ENCODE measurements at regions not wholly inside any gene's neighbourhood (a gene's known extent, or its start where the extent isn't known, plus 50 kb on each side); places are given as distances from the start of the nearest gene placed in this dataset.
"Not testable (repeated sequence)": the region's sequence is repeated elsewhere in the genome, so short reads cannot be mapped to it uniquely, and the experiment has no call there.

DNA sequence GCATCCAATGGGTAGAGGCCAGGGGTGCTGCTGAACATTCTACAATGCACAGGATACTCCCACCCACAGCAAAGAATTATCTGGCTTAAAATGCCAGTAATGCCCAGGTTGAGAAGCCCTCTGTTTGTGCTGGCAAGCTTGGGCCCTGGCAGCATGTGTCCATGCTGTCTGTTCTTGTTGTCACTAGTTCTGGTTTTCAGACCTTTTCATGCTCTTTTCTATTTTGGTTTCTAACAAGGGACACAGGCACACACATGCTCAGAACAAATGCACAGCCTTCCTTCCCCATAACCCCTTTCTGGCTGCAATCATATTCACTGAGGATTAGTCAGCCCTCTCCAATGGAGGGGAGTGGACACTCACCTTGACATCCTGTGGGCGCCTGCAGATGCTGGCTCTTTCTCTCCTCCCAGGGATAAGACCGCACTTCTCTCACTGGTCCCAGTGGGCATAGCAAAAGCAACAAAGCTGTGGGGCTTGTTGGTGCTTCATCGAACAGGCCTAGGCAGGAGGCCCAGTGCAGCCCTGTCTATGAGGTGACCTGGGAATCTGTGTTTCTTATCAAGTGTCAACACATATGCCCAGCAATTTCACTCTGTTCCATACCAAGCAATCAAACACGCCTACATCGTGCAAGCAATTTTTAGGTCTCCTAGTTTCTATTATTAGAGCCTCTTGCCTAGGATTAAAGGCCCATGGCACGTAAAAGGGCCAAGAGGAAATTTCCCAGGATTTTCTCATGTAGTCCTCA is 271.1 kb upstream of the CCL2 start:
- DNase-seq: no peak

DNA sequence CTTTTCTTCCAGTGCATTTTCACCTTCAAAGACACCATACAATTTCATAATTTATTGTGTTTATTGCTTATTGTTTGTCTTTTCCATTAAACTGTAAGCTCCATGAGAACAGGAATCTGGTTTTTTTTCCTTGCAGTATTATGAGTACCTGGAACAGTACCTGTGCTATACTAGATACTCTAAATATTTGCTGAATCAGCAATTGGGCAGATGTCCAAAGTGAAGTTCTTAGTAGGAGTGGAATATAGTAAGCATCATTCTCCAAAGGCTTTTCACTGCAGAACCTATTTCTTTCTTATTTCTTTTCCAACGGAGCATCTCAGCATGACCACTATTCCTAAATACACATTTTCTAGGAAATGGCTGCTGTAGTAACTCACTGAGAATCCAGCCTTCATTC is 269.0 kb upstream of the CCL2 start:
- DNase-seq: no peak

DNA sequence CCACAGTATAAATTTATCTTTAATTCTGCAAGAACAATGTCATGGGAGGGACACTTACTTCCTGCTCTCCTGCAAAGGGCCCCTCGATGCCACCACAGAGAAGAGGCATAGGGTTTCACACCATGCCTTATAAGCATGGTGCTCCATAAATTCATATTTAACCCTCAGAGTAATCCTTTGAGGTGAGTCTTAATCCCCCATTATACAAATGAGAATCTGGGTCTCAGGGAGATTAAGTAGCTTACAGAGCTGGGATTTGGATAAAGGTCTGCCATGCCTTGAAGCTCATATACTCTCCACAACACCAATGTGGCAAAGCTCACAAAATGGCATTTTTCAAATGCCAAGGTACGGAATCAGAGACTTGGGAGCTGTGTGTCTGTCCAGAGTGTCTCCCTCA is 268.5 kb upstream of the CCL2 start:
- DNase-seq: no peak

DNA sequence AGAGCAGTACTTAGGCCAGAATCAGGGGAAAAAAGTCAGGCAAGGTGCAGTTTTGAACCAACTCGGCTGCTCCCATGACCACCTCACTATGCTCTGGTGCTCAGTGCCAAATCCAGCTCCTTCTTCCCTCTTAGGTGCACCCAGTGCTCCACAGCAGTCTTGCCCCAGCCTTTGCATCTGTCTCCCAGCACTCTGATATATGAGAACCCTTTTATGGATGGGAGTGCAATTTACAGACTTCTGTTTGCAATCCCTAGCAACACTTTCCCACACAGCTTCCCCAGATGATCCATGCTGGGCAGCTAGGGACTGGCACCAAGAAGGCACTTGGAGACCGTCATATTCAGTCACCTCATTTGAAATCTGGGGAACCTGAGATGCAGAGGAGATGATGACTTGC is 267.9 kb upstream of the CCL2 start:
- no peak for DNase-seq

DNA sequence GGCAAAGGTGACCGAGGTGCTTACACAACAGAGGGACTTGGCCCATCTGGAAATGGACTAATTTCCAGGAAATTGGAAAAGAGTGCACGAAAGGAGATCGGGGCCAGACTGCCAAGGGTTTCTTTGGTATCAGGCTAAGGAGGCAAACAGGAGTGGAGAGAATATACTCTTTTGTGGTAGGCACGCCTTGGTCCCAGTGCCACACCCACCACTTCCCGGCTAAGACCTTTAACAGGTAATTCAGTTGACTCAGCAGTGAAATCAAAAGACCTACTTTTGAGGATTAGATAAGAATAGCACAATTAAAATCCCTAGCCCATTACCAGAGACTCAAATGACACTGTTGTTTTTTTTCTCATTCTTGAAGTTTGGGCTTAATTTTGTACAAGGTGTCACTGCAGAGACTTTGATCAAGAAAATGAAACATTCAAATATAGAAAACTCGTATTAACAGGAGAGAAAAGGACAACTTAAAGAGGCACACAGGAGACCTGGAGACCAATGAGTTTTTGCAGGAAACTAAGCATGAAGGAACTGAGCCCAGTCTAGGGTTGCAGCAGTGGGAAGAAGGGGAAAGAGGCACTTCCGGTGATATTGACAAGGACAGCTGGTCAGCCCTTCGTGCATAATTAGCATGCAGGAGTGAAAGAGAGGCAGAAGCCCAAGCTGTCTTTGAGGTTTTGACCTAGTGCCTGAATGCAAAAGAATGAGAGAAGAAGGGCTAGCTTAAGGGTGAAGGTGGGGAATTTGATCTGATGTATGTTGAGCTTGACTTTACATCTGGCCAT is 265.5 kb upstream of the CCL2 start:
- DNase-seq: no peak

DNA sequence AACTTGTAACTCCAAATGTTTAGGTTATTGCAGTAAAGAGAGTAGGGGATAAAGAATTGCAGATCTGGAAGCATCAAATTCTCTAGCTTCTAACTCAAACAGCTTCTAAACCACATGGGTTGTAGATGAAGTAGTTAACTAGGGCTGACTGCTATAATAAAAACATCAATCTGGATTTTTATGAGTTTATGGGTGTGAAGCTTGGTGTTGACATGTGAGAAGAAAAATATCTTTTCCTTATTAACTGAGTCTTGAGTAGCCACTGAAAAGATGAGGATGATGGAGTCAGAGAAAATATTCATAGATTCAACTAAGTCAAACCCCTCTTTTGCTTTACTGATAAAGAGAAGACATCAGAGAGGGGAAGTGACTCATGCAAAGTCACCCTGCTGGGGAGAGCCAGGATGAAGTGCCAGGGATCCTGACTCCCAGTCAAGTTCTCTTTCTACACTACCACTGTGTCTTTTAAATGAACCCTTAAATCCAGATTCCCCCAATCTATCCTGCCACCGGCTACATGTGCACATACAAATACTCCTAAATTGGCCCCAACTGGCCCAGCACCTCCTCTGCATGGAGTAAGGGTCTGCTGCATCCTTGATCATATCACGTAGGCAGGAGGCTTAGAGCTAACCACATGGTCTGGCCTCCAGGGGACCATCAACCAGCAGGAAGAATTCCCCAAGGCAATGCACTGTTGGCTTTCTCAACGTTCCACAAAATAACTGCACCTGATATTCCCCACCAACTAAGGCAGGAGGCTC is 264.0 kb upstream of the CCL2 start:
- no peak for DNase-seq

DNA sequence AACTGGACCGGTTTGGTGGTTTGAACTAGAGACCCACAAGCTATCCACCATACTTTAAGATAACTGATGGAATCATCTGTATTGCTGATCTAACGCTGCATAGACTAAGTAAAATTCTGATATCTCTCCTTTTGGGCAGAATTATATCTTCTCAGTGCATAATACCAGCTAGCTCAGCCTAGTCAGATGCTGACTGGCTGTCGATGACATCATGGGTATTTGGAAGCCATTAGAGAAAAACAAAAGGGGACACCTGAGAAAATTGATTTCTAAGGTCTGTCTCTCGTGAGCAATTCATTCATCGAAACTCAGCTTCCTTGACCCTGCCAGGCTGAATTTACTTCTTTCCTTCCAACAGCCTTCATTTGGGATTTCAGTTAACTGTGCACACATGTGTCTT is 263.0 kb upstream of the CCL2 start:
- DNase-seq: no peak

DNA sequence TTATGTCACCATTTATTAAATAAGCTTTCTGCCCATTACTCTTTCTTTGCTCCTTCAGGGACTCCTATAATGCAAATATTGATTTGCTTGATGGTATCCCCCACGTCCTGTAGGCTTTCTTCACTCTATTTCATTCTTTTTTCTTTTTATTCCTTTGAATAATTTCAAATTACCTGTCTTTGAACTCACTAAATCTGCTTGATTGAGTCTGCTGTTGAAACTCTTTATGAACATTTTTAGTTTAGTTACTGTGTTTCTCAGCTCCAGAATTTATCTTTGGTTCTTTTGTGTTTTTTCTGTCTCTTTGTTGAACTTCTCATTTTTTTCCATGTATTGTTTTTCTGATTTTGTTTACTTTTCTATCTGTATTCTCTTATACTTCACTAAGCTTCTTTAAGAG is 254.4 kb upstream of the CCL2 start:
- no peak for DNase-seq

DNA sequence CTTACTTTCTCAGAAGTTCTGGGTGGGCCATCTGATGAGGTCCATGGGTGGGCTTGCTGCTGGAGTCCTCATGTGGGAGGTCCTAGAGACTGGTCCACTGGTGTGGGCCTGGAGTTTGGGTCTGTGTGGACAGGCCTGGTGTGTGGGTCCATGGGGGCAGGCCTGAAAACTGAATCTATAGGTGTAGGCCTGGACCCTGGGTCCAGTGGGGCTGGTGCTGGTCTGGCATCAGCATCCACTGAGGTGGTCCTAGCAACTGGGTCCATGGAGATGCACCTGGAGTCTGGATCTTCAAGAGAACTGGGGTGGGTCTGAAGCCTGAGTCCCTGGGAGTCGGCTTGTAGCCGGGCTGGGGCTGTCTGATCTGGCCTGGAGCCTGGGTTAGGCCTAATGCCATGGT is 253.8 kb upstream of the CCL2 start:
- DNase-seq: no peak

DNA sequence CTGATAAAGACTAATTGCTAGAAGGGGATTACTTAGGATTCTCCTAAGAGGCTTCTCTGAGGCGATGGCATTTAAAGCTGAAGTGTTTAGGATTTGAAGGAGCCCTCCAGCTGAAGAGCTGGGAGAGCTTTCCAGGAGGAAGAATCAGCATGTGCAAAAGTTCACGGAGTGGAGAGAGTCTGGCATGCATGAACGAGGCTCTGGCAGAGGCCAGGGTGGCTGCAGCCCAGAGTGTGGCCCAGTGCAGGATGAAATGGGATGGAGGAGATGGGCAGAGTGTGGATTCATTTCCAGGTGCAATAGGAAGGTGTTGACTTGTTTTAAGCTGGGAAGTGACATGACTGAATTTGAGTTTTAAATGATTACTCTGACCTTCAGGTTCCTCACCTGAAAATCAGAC is 249.0 kb upstream of the CCL2 start:
- no peak for DNase-seq

DNA sequence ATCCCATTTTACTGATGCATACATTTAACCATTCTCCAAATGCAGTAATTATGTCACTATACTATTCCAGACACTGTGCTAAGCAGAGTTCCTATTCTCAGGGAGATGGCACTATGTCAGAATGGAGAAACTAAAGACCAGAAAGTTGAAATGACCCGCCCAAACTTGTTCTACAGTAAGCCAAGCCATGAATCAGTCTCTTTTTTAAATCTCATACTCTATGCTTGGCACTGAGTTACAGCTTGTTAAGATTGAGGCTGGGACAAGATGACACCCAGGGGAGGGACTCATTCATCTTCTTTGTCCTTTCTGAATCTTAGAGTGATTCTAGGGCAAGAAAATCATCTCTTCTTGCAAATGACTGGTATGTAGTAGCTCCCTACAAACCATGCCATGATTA is 247.0 kb upstream of the CCL2 start:
- no peak for DNase-seq

DNA sequence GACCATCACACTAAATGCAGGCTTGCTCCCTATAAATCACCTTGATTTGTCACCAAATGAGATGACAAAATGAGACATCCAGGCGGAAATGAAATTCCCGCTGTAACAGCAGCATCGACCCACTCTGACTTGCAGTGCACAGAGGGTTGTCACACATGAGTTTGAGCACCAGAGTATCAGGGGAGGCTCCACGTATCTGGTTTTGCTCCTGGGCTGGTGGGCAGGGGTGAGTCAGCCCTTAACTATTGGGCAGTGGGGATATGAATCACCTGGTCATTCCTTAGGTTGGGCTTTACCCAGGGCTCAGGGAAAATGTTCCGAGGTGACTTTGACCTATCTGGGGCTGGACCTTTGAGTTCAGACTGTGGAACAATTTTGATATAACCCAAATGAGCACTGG is 245.2 kb upstream of the CCL2 start:
- DNase-seq: no peak

DNA sequence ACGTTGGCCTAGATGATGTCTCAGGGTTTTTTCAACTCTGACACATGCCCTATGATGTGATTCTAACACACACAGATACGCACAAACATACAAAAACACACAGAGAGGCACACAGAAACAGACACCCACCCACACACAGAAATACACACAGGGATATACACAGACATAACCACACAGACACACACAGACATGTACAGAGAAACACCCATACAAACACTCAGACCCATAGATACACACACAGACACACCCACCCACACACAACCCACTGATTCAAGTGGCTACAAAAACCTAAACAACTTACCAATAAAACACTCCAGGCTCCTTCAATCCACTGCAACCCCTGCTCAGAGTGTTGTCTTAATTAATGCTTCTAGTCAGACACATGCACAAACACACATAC is 244.6 kb upstream of the CCL2 start:
- no peak for DNase-seq

DNA sequence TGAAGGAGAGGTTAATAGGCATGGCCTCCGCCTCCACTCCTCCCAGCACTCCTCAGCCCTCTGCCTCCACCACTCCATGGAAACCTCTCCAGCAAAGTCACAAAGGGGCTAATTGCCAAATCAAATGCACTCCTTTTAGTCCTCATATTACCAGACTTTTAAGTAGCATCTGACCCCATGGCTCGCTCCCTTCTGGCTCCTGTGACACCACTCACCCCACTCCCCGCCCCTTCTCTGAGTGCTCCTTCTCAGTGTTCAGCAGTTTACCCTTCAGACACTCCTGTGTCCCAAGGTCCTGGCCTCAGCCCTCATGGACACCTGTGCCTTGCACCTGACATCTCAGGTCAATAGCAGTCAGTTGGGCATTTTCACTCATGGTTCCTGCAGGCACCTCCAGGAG is 243.5 kb upstream of the CCL2 start:
- DNase-seq: no peak

DNA sequence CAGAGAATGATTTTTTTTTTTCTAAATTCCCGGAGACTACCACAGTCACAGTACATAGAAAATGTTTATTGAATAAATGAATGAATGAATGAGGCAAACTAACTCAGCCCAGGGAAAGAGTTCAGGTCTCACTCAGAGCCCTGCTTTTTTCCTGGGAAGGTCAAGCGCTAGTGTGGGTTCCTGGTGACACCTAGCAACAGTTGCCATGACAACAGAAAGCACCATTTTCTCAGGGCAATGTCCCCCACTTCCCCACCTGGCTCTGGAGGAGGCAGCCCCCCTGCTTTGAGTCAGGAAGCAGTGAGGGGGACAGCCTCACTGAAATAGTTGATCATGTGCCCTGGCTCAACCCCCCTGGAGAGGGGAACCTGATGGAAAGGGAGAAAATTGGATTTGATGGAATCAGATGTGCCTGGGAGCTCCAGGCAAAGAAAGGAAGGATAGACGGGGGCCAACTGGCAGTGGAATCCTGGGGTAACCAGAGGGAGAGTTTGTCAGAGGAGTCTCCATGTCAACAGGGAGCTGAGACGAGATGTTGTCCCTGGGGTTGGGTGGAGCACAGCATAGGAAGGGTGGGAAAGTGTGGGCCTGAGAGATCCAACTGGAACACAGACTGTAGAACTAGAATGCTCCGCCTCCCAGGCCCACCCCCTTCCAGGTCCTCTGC is 242.2 kb upstream of the CCL2 start:
- DNase-seq: no peak

DNA sequence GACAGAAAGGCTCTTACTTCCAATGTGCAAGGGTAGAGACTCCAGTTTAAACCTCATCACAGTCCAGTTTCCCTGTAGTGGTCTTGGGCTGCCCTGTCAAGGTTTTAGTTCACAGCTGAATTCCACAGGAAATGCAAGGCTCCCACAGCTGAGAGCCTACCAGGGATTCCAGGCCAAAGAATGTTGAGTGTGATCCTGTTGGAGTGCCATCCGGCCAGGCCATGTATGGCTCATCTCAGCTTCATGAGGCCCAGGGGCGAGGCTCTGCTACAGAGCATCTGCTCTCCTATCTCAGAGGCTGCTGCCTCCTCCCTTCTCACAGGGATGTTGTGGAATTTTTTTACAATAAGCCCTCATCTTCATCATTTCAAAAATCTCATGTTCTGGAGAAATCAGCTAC is 239.8 kb upstream of the CCL2 start:
- DNase-seq: no peak

DNA sequence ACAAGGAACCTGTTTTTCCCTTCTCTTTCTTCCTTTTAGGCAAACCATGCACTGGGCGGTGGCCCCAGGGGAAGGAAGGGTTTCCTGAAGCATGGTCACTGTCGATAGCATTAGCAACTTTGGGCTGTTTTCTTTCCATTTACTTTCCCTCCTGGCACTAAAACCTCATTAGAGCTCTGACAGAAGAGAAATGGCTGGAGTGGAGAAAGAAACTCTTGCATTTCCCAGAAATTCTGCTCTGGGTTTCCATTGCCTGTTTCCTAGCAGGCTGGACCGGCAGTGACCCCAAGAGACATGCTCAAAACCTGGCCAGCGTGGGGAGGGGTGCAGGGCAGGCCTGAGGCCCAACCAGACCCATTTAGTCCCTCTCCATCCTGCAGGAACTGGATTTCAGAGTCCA is 230.7 kb upstream of the CCL2 start:
- DNase-seq: no peak

DNA sequence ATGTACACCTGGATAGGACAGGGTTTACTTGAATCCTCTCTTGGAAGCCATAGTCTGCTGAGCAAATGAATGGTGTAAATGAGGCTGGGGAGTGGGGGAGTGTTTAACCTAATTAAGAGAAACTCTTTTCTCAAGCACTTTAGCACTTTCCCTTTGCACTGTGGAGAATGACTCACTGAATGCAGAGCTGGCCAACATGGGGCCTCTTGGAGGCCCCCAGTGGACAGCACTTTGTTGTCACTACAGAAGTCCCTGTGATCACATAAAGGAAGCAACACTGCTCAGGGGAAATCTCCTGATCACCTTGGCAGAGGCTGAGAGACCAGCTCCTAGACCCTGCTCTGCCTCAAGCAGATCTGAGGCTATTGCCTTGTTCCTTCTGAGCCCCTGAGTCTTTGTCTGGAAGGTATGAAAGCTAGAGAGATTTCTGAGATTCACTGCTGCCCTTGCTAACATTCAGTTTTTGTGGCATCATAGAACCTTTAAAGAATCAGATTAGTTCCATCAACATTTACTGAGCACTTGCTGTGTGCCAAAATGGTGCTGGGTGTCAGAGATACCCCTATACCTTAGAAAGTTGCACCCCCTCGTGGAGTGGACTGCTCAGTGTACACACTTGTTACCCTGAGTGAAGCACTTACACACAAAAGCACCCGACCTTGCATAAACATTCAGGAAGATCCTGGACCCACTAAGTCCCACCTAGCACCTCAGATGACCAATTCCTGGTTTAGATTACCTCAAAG is 230.1 kb upstream of the CCL2 start:
- DNase-seq: no peak

DNA sequence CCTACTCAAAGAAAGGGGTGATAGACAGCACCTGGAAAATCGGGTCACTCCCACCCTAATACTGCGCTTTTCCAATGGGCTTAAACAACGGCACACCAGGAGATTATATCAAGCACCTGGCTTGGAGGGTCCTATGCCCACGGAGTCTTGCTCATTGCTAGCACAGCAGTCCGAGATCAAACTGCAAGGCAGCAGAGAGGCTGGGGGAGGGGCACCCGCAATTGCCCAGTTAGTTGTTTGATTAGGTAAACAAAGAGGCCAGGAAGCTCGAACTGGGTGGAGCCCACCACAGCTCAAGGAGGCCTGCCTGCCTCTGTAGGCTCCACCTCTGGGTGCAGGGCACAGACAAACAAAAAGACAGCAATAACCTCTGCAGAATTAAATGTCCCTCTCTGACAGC is 224.5 kb upstream of the CCL2 start:
- DNase-seq: not testable (repeated sequence)

DNA sequence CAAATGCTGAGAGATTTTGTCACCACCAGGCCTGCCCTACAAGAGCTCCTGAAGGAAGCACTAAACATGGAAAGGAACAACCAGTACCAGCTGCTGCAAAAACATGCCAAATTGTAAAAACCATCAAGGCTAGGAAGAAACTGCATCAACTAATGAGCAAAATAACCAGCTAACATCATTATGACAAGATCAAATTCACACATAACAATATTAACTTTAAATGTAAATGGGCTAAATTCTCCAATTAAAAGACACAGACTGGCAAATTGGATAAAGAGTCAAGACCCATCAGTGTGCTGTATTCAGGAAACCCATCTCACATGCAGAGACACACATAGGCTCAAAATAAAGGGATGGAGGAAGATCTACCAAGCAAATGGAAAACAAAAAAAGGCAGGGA is 222.8 kb upstream of the CCL2 start:
- DNase-seq: not testable (repeated sequence)

DNA sequence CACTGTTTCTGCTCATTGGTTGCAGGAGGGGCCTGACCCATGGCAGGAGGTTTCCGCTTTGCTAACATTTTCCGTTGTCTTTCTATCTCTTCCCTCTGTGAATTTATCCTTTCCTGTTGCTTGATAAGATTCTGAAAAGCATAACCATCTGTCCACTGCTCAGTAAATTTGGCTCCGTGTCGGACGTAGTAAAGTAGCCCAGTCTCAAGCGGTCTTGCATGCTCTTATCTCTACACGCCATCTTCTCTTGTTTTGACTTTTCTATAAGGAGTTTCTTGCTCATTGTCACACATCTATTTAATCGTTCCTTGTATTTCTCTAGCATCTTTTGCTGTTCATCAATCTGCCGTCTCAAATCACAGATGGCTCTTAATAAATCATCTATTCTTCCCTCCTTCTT is 216.3 kb upstream of the CCL2 start:
- not testable (repeated sequence) for DNase-seq

DNA sequence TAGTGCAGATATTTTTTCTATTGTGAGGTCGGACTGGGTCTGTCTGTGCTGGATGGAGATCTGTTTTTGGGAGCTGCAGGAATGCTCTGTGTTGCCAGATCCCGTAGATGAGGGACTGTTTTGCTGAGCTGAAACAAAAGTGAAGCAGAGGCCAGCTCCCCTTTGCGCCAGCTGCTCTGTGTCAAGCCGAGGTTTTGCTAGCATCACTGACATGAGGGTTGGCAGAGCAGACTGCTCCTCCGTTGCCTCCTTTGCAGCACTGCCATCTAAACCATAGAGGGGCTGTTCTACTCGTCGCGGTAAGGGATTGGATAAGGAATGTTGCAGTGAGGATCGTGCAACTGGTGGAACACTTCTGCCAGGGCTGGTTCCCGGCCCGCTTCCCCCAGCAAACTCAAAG is 215.9 kb upstream of the CCL2 start:
- not testable (repeated sequence) for DNase-seq
